B cell (primary cell): ENCODE measurements at regions not wholly inside any gene's neighbourhood (a gene's known extent, or its start where the extent isn't known, plus 50 kb on each side); places are given as distances from the start of the nearest gene placed in this dataset.

Source experiments
- EZH2 ChIP-seq: IDR thresholded peaks from 2 replicates; pipeline ENCODE4 v1.6.1; 2012; ENCODE audit warnings: borderline replicate concordance, low read depth, mild to moderate bottlenecking, moderate library complexity, low read length; ENCODE audit not compliant: insufficient read depth, poor library complexity, severe bottlenecking
- TF ChIP-seq, protein P1 (sequence below): fragments of 200-600 bp; IDR thresholded peaks from one replicate; pipeline ENCODE4 v1.8.0; 2022; ENCODE audit warnings: antibody characterized with exemption, mild to moderate bottlenecking

DNA sequence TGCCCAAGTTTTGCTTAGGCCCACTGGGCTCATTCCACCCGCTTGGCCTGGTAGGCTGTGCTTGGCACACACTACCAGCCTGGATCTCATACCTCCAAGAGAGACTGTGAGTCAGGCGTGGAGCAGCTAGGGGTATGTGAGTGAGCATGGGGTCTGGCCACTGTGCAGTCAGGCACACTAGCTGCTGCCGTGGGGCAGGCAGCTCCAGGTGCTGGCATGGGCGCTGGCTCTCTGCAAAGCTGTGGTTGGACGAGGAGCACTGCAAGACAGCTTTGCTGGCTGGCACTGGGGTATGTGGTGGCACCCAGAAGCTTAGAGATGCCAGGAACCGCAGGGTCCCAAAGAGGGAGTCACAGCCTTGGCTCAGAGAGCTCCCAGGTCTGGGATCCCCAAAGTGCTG is 377.8 kb downstream of the KCTD8 start:
- TF ChIP-seq, protein P1, sequence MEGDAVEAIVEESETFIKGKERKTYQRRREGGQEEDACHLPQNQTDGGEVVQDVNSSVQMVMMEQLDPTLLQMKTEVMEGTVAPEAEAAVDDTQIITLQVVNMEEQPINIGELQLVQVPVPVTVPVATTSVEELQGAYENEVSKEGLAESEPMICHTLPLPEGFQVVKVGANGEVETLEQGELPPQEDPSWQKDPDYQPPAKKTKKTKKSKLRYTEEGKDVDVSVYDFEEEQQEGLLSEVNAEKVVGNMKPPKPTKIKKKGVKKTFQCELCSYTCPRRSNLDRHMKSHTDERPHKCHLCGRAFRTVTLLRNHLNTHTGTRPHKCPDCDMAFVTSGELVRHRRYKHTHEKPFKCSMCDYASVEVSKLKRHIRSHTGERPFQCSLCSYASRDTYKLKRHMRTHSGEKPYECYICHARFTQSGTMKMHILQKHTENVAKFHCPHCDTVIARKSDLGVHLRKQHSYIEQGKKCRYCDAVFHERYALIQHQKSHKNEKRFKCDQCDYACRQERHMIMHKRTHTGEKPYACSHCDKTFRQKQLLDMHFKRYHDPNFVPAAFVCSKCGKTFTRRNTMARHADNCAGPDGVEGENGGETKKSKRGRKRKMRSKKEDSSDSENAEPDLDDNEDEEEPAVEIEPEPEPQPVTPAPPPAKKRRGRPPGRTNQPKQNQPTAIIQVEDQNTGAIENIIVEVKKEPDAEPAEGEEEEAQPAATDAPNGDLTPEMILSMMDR: no peak
- TF ChIP-seq EZH2: no peak
